ENCODE measurements at regions not wholly inside any gene's neighbourhood (a gene's known extent, or its start where the extent isn't known, plus 50 kb on each side); places are given as distances from the start of the nearest gene placed in this dataset.

DNA sequence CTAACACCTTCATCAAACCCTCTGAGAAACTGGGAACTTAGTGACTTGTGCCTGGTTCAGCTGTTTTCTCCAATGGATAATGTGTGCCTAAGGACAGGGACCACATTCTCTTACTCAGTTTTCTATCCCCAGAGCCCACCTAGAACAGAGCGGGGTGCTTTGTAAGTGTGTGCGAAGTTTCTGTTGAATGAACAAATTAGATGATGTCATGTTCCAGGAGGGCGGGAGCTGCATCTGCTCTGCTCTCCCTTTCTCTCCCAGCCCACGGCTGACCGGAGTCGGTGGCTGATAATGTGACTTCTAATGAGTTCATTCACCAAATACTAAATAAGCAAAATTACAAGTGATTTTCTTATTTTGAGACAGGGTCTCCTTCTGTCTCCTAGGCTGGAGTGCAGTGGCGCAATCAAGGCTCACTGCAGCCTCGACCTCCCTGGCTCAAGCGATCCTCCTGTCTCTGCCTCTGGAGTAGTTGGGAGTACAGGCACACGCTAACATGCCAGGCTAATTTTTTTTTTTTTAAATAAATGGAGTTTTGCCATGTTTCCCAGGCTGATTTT, 60.7 kb upstream of the FNDC1 start (continued):
- TF ChIP-seq NANOG (IDR thresholded peaks at IDR 0.05; ENCODE audit: insufficient read depth, low read depth, low read length, poor library complexity, severe bottlenecking) = no peak
- no peak for TF ChIP-seq TAF7 (optimal IDR thresholded peaks at IDR 0.05; ENCODE audit: borderline replicate concordance, low read depth, low read length)
- no peak for TF ChIP-seq TAF1 (IDR thresholded peaks at IDR 0.05; ENCODE audit: low read depth, low read length)
- no peak for TF ChIP-seq TCF12 (IDR thresholded peaks at IDR 0.05; ENCODE audit: low read depth, low read length)
- TF ChIP-seq CBX5 (IDR thresholded peaks at IDR 0.05; ENCODE audit: low read depth, low read length) = no peak
- no peak for TF ChIP-seq ATF3 (IDR thresholded peaks at IDR 0.05; ENCODE audit: insufficient read depth, low read depth, low read length)

Measured in H1 (cell line).